T-helper 2 cell treated with Interferon-gamma antibody and Interleukin-4, amounts not matched to agents 100 ng/mL and 5 ng/mL, for 36 hours (primary cell): ENCODE measurements at regions not wholly inside any gene's neighbourhood (a gene's known extent, or its start where the extent isn't known, plus 50 kb on each side); places are given as distances from the start of the nearest gene placed in this dataset.

Experiments
- intact Hi-C: fragments of 100-400 bp; cut with micrococcal nuclease; formaldehyde crosslinking; loops from one replicate; pipeline ENCODE4 v1.15.1; 2023

- intact Hi-C loops: no loop called here
These were observed 380.3 kb downstream of the DHX35 start for GRCh38 chr20:39342463-39342862.

DNA sequence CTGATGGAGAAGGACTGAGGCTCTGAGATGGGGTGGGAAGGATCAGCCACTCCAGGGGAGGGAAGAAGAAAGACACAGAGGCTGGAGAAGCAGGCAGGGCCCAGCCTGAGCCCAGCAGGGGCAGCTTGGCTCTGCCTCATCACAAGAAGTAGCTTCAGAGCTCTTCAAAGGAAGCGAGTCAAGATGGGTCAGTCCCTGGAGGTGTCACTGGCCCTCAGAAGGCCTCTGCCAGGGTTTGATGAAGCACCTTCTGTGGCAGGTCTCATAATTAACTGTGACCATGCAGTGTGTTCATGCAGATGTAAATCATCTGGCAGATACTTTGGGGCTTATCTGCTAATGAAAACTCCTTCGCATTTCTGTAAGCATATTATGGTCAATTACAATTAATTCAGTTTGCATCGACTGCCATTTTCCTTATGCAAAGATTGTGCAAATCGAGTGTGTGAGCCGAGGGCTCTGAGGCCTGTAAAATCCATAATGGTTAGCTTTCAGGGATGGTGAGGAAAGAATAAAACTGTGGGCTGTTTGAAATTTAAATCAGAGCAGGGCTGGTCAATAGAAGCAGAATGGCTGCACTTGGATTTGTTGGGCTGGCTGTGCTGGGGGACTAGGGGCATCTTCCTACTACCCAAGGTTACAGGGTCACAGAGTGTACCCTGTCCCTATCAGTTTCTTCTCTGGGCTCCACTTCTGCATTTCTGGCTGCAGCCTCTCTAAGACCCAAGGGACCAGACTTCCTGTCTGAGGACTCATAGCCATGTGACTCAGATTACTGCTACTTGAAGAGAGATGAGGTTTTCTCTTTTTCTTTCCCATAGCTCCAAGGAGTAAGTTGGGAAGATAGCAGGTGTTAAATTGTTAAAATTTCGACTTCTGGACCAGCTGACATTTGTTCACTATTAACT is 376.6 kb downstream of the DHX35 start:
- intact Hi-C loops: no loop called here

GRCh38 chr20:39333211-39333610 is 371.1 kb downstream of the DHX35 start:
- intact Hi-C loops: no loop called here

DNA sequence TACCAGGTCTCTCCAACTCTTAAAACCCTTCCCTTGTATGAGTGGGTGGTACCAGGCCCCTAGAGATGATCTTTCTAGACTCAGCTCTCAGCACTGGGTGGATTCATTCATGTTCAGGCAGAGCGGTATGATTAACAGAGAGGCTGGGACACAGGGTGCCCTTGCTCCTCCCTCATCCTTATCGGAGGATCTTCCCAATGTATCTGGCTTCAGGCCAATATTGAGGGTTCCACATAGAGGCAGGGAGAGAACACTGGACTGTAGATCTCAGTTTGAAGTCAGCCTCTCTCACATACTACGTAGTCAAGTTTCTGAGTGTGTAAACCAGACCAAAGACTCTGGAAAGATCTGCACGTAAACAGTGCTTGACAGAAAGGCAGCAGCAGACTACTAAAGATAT is 366.2 kb downstream of the DHX35 start:
- intact Hi-C loops: no loop called here

- intact Hi-C loops: no loop called here
These were observed 363.9 kb downstream of the DHX35 start for GRCh38 chr20:39326050-39326449.

DNA sequence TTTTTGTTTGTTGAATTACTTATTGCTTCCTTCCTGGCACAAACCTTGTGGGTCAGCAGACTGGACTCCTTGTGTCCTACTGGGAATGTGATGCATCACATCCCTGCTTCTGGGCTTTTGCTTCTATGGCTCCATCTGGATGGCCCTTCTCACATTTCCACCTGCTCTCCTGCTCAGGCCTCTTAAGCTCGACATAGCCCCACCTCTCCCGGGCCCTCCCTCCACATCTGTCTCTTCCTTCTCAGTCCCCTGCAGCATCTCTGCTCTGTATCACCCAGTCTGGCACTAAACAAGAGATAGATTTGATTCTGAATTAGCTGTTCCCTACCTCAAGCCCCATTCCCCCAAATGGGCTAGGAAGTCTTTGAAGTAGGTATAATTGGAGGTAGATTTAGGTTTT is 356.8 kb downstream of the DHX35 start:
- intact Hi-C loops: no loop called here

DNA sequence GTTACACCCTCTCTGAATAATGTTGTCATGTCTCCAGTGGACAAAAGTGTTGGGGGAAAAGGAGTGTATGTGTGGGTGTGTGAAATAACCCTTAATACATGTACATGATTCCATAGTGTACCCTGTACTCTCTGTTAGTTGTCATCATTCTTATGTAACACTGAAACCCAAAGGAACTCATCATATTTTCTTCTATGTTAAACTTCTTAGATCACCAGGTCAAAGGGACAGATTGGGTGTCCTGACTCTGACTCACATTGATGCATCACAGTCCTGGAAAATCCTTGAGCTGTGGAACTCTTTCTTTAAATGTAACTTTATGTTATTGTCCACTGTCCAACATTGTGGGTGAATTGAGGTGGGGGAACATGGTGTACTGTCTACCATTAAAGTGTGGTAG is 350.5 kb downstream of the DHX35 start:
- intact Hi-C loops: no loop called here

GRCh38 chr20:39311851-39312506 is 349.8 kb downstream of the DHX35 start:
- intact Hi-C loops: no loop called here

DNA sequence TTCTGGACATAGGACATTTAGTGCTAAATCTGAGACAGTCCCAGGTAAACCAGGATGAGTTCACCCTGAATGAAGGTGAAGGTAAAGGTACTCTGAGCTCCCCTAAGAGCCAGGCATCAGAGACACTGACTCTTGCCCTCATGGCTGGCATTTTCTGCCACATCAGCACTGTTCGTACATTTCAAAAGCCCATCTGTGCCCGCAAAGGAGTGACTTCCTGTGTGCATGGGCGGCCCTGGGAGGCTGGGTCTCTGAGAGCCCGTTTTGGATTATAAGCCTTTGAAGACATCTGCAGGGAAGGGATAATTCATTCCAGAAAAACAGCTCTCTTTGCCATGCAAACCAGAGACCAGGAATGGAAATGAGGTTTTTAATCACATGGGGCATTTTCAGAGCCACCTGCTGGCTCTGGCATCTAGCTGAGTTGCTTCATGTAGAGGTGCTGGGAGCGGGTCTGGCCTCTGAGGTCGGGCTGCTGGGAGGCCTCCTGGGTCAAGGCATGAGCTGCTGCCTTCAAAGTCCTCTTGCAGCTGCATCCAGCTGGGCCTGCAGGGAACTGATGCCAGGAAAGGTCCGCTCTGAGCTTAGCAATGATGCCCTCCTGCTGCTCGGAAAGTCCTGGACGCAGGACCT is 348.3 kb downstream of the DHX35 start:
- intact Hi-C loops: no loop called here

DNA sequence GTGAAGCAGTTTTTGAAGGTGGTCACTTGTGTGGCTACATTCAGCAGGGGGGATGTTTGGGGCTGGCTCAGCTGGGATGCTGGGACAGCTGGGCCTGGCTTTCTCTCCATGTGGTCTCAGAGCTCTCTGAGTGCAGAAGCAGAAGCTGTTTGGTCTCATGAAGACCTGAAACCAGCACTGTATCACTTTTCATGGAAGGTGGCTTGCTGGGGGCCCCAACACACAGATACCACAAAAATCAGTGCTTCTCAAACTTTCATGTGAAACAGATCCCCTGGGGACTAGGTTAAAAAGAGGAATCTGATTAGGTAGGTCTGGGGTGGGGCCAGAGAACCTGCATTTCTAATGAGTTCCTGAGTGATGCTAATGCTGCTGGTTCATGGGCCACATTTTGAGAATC is 347.3 kb downstream of the DHX35 start:
- intact Hi-C loops: no loop called here

GRCh38 chr20:39302312-39302711 is 340.2 kb downstream of the DHX35 start:
- intact Hi-C loops: no loop called here

- intact Hi-C loops: no loop called here
These were observed 337.6 kb downstream of the DHX35 start for GRCh38 chr20:39299783-39300182.

DNA sequence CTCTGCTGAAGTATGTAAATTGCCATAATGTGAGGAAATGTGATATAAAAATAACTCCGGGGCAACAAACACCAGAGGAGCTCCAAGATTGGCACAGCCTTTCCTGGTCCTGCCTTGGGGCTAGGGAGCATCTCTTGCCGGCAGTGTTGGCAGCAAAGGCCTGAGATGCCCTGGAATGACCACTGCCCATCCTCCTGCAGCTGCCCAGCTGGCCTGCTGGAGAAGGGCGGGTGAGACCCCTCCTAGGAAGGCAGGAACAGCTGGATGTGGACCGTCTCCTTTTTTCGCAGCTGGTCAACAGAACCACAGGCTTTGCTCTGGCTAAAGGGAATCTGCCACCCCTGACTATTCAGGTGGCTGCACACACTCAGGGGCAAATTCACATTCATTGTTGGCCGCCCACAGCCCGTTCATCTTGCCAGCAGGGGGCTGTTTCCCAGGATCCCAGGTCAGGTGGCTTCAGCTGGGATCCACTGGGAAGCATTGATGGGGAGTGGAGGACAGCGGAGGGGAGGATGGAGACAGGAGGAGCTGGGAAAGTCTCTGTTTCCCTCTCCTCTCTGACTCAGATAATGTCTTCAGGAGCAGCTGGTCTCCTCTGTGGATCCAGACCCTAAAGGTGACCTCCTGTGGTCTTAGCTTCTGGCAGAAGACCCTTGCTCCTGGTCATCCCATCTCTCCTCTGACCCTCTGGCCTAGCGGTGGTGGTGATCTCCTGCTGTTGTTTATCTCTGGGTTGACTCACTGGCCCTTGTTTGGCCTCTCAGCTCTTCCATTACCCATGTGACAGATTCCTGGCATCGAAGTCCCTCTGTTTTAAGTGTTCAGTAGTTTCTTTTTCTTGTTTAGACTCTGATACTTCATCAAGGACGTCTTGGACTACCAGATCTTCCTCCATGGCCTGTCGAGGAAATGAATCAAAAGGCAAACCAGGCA is 336.7 kb downstream of the DHX35 start:
- intact Hi-C loops: no loop called here

GRCh38 chr20:39298121-39298520 is 336.0 kb downstream of the DHX35 start:
- intact Hi-C loops: no loop called here

DNA sequence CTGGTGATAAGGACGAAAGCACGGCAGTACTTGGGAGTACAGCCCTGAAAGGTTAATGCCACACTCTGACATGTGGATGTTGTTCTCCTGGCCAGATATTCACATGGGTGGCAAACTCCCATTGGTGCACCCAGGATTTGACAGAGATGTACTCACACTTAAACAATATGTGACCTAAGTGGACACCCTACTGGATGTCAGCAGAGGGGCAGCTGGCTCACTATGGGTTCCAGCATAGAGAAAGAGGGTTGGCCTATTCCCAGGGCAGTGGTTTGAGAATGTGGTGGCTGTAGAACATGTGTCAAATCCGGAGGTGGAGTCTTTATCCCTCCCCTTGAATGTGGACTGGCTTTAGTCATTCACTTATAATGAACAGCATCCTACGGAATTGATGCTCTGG is 333.2 kb downstream of the DHX35 start:
- intact Hi-C loops: no loop called here

- intact Hi-C loops: no loop called here
These were observed 332.1 kb downstream of the DHX35 start for GRCh38 chr20:39294137-39294725.

GRCh38 chr20:39292193-39292736 is 330.1 kb downstream of the DHX35 start:
- intact Hi-C loops: no loop called here

DNA sequence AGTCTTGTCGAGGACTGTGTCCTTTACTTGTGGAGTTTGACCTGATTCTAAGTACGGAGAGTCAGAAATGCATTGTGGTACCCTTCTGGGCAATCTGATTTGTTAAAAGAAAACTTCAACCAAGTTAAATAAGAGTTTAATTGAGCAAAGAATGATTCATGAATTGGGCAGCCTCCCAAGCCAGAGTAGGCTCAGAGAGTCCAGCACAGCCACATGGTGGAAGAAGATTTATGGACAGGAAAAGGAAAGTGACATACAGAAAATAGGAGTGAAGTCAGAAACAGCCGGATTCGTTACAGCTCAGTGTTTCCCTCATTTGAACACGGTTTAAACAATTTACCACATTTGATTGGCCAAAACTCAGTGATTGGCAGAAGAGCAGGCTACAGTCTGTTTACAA is 329.2 kb downstream of the DHX35 start:
- intact Hi-C loops: no loop called here

DNA sequence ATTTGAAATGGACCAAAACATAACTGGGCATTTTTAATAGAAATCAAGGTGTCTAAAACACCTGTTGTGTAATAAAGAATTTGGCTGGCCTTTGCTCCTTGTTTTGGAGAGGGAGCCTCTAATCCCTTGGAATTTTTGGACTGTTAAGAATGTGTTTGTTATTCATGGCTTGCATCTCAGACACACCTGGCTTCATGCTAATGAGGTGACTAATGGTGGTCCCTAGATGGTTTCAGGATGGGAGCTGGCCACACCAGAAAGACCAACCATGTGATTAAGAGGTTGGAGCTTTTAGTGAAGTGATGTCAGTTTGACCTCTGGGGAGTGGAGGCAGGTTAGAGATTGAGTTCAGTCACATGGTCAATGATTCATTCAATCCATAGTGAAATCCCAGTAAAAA is 328.4 kb downstream of the DHX35 start:
- intact Hi-C loops: no loop called here

DNA sequence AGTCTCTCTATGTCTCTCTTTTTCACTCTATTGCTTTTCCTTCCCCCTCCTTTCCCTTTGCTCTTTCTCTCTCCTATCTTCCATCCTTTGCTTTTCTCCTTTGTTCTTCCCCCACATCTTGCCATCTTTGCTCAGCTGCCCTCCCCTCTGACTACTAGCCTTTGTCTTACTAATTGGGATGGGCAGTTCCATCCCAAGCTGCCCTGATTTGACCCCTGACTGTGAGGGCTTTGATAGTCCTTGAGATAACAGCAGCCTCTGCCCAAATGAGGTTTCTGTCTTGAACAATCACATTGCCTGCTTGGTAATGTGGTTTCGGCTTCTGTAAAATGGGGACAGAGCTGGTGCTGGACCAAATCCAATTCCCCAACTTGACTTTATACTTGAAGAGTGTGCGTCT is 327.7 kb downstream of the DHX35 start:
- intact Hi-C loops: no loop called here

DNA sequence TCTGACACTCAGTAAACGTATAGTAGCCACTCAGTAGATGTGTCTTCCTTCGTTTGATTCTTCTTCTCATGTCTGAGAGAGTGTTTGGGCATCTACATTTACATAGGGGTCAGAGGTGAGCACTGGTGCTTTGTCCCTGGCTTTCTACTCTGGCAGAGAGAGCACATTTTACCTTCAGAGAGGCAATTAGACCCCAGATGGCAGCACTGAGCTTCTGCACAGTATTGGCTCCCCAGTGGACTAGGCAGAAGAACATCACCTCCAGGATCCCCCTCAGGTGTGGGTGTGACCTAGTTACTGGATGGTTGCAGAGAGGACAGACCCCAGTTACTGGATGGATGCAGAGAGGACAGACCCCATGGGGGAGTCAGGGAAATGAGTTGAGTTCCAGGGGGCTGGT is 327.2 kb downstream of the DHX35 start:
- intact Hi-C loops: no loop called here
